ENCODE measurements at regions not wholly inside any gene's neighbourhood (a gene's known extent, or its start where the extent isn't known, plus 50 kb on each side); places are given as distances from the start of the nearest gene placed in this dataset.

DNA sequence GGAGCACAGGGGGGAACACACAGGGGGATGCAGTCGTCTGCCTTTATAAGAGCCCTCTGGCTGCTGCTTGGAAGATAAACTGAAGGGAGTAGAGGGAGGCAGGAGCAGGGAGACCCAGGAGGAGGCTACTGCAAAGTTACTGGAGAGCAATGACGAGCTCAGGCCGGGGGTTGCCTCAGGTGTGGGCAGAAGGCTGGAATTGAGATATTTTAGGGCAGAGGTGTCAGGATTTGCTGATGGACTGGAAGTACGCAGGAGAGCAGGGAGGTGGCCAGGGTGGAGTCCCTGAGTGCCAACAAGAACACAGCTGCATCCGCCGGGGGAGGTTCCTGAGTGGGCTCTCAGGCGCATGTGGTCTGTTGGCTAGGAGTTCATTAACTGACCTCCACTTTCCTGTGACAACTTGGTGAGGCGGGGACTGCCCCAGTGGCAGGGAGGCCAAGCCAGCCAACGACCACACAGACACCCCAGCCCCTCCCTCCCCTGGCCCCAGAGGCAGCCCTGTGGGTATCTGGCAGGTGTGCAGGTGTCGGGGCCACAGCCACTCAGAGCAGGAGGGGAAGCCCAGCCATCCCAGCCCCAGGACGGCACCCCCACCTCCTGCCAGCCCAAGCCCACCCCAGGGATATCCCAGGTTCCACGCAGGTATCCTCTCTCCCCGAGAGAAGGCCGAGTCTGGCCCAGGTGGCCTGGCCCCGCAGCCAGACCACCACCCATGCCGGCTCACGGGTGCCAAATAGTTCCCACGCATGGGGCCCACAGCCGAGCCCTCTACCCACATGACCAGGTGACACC is 85.4 kb downstream of the NCOR2 start:
- H3K27ac ChIP-seq = no peak overlapping the region
- TF ChIP-seq, protein P1, sequence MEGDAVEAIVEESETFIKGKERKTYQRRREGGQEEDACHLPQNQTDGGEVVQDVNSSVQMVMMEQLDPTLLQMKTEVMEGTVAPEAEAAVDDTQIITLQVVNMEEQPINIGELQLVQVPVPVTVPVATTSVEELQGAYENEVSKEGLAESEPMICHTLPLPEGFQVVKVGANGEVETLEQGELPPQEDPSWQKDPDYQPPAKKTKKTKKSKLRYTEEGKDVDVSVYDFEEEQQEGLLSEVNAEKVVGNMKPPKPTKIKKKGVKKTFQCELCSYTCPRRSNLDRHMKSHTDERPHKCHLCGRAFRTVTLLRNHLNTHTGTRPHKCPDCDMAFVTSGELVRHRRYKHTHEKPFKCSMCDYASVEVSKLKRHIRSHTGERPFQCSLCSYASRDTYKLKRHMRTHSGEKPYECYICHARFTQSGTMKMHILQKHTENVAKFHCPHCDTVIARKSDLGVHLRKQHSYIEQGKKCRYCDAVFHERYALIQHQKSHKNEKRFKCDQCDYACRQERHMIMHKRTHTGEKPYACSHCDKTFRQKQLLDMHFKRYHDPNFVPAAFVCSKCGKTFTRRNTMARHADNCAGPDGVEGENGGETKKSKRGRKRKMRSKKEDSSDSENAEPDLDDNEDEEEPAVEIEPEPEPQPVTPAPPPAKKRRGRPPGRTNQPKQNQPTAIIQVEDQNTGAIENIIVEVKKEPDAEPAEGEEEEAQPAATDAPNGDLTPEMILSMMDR (IDR thresholded peaks at IDR 0.05) = no peak
- TF ChIP-seq ZFX (IDR thresholded peaks at IDR 0.05; ENCODE audit: borderline replicate concordance) = no peak

DNA sequence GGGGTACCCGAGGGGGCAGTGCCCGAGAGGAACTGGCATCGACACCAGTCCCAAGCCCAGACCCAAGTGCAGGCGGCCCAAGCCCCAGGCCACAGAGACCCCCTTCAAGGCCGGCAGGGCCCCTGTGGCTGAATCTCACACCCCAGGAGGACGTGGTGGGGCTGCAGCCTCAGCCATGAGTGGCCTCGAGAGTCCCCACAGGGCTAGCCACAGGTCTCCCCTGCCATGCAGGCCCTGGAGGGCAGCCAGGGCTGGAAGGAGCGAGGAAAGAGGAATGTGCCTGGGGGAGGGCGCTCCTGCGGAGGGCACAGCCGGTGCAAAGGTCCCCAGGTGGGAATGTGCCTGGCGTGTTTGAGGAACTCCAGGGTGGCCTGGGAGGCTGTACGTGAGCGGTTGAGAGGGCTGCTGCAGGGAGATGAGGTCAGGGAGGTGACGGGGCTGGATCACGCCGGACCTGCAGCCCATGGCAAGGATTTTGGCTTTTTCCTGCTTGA is 86.1 kb downstream of the NCOR2 start:
- TF ChIP-seq, protein P1 (IDR thresholded peaks at IDR 0.05) = no peak
- TF ChIP-seq ZFX (IDR thresholded peaks at IDR 0.05; ENCODE audit: borderline replicate concordance) = no peak
- no peak overlapping the region for H3K27ac ChIP-seq

DNA sequence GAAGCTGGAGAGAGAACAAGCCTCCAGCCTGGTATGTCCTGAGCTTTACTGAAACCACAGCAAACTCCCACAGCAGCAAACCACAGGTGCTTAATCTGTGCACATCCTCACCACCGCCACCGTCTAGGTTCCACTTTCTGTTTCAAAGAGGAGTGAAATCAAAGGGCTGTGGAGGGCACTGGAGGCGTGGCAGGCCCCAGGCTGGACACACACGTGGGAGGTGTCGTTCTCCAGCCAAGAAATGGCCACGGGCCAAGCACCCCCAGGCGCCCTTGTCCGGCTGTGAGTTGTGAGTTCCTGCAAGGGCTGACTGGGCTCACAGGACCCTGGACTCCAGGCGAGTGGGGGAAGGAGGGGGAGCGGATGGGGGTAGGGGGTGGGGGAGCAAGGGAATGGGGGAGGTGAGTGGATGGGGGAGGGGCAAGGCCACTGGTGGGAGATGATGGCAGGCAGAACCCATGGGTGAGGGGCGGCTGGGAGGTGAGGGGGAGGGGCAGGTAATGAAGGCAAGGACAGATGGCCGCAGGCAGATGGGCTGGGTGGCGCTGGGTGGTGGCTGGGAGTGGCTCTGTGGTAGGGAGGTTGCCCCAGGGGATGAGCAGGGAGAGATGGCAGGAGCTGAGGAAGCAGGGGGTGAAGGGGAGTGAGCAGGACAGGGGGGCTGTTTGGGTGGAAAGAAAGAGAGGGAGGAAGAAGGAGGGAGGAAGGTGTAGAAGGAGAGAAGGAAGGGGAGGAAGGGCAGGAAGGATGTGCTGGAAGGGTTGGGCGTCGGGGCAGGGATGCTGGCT is 86.7 kb downstream of the NCOR2 start:
- TF ChIP-seq ZFX (IDR thresholded peaks at IDR 0.05; ENCODE audit: borderline replicate concordance) = no peak
- TF ChIP-seq, protein P1 (IDR thresholded peaks at IDR 0.05) = no peak
- no peak overlapping the region for H3K27ac ChIP-seq

DNA sequence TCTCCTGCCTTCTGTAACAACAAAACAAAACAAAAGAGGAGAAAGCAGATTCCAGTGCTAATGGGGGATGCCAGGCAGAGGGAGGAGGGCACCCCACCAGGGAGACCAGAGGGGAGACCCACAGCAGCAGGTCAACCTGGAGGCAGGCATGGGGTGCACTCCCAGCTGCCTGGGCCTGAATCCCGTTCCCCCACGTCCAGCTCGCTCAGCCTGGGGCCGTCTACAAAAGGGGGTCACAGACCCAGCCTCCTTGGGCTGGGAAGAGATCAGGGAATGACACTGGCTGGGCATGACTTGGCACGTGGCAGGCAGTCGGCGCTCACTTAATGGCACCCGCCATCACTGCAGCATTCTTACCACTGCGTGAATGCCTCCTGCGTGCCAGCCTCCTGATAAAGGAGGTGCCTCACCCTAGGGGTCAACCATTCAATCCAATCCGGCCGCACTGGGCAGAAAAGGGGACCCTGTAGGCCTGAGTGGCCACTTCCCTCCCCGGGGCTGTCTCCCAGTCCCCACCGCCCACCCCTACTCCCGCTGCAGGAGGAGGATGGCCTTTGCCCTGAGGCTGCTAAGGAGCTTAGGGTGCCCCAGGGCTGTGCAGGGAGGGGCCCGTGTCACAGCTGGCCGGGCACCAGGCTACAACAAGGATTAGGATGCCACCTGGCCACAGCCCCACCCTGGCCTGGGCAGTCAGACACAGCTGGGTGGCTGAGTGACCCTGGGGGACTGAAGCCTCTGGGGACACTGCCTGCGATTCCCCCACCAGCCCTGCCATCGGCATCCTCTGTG is 87.5 kb downstream of the NCOR2 start:
- no peak overlapping the region for H3K27ac ChIP-seq
- TF ChIP-seq, protein P1 (IDR thresholded peaks at IDR 0.05) = no peak
- TF ChIP-seq ZFX (IDR thresholded peaks at IDR 0.05; ENCODE audit: borderline replicate concordance) = no peak

DNA sequence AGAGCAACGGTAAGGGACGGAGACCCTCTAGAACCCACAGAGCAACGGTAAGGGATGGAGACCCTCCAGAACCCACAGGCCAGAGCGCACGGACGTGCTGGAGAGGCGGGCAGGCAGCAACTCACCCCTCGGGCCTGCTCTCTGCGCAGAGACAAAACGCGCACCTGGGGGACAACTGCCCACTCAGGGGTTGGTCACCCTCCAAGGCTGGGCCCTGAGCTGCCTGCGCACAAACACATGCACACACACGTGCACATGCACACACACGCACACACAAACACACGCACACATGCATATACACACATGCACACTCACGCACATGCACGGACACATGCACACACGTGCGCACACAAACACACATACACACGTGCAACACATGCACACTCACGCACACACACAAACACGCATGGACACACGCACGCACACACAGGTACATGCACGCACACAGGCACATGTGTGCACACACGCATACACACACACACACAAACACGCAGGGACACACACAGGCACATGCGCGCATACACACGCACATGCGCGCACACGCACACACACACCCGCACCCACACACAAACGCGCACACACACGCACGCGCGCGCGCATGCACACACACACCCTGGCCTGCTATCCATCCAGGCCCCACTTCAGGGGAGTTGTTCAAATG is 88.3 kb downstream of the NCOR2 start:
- 0 out of 2 replicates have a peak overlapping the region, but pooled peaks have one; percentile 2 for H3K27ac ChIP-seq
- TF ChIP-seq, protein P1 (IDR thresholded peaks at IDR 0.05) = no peak
- TF ChIP-seq ZFX (IDR thresholded peaks at IDR 0.05; ENCODE audit: borderline replicate concordance) = no peak

DNA sequence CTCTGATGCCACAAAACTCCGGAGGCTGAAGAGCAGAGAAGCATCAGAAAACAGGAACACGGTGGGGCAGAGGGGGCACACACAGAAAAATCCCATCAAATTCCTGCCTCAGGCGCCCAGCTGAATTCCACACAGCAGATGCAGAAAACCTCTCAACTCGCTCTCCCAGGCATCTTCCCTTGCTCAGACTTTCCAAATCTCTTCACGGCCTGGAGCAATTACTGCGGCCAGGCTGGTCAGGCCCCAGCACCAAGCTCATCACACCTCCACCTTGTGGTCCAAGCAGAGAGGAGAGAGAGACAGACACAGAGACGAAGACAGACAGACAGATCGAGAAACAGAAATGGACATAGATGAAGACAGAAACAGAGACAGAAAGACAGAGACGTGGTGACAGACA is 89.0 kb downstream of the NCOR2 start:
- TF ChIP-seq, protein P1 (IDR thresholded peaks at IDR 0.05) = no peak
- TF ChIP-seq ZFX (IDR thresholded peaks at IDR 0.05; ENCODE audit: borderline replicate concordance) = no peak
- 0 out of 2 replicates have a peak overlapping the region, but pooled peaks have one; percentile 2 for H3K27ac ChIP-seq
